GM23338 (cell line): ENCODE measurements at regions not wholly inside any gene's neighbourhood (a gene's known extent, or its start where the extent isn't known, plus 50 kb on each side); places are given as distances from the start of the nearest gene placed in this dataset.
"Not testable (repeated sequence)": the region's sequence is repeated elsewhere in the genome, so short reads cannot be mapped to it uniquely, and the experiment has no call there.

ENCODE experiments used
- ATAC-seq: fragments of 200-7000 bp; cut with Tn5 transposase; 3 replicates; pipeline ENCODE4 v1.9.1; 2020
- DNase-seq: peaks from one replicate; pipeline ENCODE4 v3.0.0-alpha.2; 2015; ENCODE audit warnings: low spot score
- H2AFZ ChIP-seq: fragments of 200-600 bp; sonication (generic); 2 replicates; pipeline ENCODE4 v1.8.0; 2016; ENCODE audit warnings: antibody characterized with exemption, mild to moderate bottlenecking, moderate library complexity
- H3F3A ChIP-seq: fragments of 200-600 bp; sonication (generic); replicated peaks from 2 replicates; pipeline ENCODE4 v1.8.0; 2017; ENCODE audit warnings: antibody characterized with exemption, mixed run types, low read depth
- H3K27ac ChIP-seq: fragments of 200-600 bp; sonication (generic); 2 replicates; pipeline ENCODE4 v1.6.1; 2016; ENCODE audit warnings: low read depth
- H3K27me3 ChIP-seq: fragments of 200-600 bp; sonication (generic); 2 replicates; pipeline ENCODE4 v1.8.0; 2016; ENCODE audit warnings: mild to moderate bottlenecking, mixed run types, moderate library complexity; ENCODE audit not compliant: insufficient read depth
- H3K36me3 ChIP-seq: fragments of 200-600 bp; sonication (generic); 2 replicates; pipeline ENCODE4 v1.8.0; 2016; ENCODE audit warnings: mild to moderate bottlenecking; ENCODE audit not compliant: insufficient read depth
- H3K4me1 ChIP-seq: fragments of 200-600 bp; sonication (generic); 2 replicates; pipeline ENCODE4 v1.8.0; 2016; ENCODE audit warnings: mild to moderate bottlenecking, moderate library complexity; ENCODE audit not compliant: insufficient read depth
- H3K4me2 ChIP-seq: fragments of 200-600 bp; sonication (generic); 2 replicates; pipeline ENCODE4 v1.7.1; 2017; ENCODE audit warnings: mixed run types
- H3K4me3 ChIP-seq: fragments of 200-600 bp; sonication (generic); 2 replicates; pipeline ENCODE4 v1.6.1; 2016; ENCODE audit warnings: mixed run types
- H3K79me2 ChIP-seq: fragments of 200-600 bp; sonication (generic); replicated peaks from 2 replicates; pipeline ENCODE4 v1.8.0; 2017; ENCODE audit warnings: mild to moderate bottlenecking; ENCODE audit not compliant: insufficient read depth
- H3K9me2 ChIP-seq: fragments of 200-600 bp; sonication (generic); 2 replicates; pipeline ENCODE4 v1.8.0; 2017; ENCODE audit not compliant: insufficient read depth
- H4K20me1 ChIP-seq: fragments of 200-600 bp; sonication (generic); replicated peaks from 2 replicates; pipeline ENCODE4 v1.8.0; 2017; ENCODE audit warnings: mild to moderate bottlenecking; ENCODE audit not compliant: insufficient read depth
- H3K27ac Mint-ChIP-seq: 2 replicates; pipeline ENCODE4 v1.8.0; 2020; ENCODE audit warnings: inconsistent platforms, mild to moderate bottlenecking, moderate library complexity, mixed read lengths
- H3K27me3 Mint-ChIP-seq: 3 replicates; pipeline ENCODE4 v1.8.0; 2022; ENCODE audit warnings: low read depth, mild to moderate bottlenecking, moderate library complexity, mixed read lengths, inconsistent platforms; ENCODE audit not compliant: insufficient read depth, poor library complexity
- H3K36me3 Mint-ChIP-seq: 3 replicates; pipeline ENCODE4 v1.8.0; 2021; ENCODE audit warnings: low read depth, mild to moderate bottlenecking, inconsistent platforms, moderate library complexity, mixed read lengths
- H3K4me1 Mint-ChIP-seq: 3 replicates; pipeline ENCODE4 v1.8.0; 2020; ENCODE audit warnings: mild to moderate bottlenecking, inconsistent platforms, mixed read lengths
- H3K4me3 Mint-ChIP-seq: 3 replicates; pipeline ENCODE4 v1.8.0; 2021; ENCODE audit warnings: moderate library complexity, mild to moderate bottlenecking, inconsistent platforms, mixed read lengths
- H3K9me3 Mint-ChIP-seq: 3 replicates; pipeline ENCODE4 v1.8.0; 2020; ENCODE audit warnings: moderate library complexity, mild to moderate bottlenecking, inconsistent platforms, mixed read lengths
- CREB1 ChIP-seq: fragments of 250-450 bp; sonication (Bioruptor Pico); IDR thresholded peaks from 2 replicates; pipeline ENCODE4 v1.5.0; 2020; ENCODE audit warnings: low read depth, mild to moderate bottlenecking, moderate library complexity
- CTCF ChIP-seq, 2 experiments: fragments of 200-600 bp in 1 of 2; sonication (generic) in 1 of 2; conservative IDR thresholded peaks; 2 replicates each; pipeline versions ENCODE4 v1.5.1 to v1.6.1; 2016 to 2017; ENCODE audit warnings: antibody characterized with exemption in 2 of 2, low read depth in 2 of 2, mild to moderate bottlenecking in 2 of 2, moderate library complexity in 1 of 2
- EZH2 ChIP-seq: fragments of 200-600 bp; sonication (generic); IDR thresholded peaks from one replicate; pipeline ENCODE4 v1.8.0; 2017; ENCODE audit warnings: antibody characterized with exemption, mild to moderate bottlenecking, low read depth; ENCODE audit not compliant: unreplicated experiment
- EZH2phosphoT487 ChIP-seq: fragments of 200-600 bp; sonication (generic); IDR thresholded peaks from one replicate; pipeline ENCODE4 v1.8.1; 2018; ENCODE audit warnings: antibody characterized with exemption; ENCODE audit not compliant: unreplicated experiment
- JUNB ChIP-seq: IDR thresholded peaks from one replicate; pipeline ENCODE4 v1.6.1; 2016; ENCODE audit warnings: antibody characterized with exemption; ENCODE audit not compliant: unreplicated experiment
- NANOG ChIP-seq: IDR thresholded peaks from 2 replicates; pipeline ENCODE4 v1.6.1; 2016; ENCODE audit warnings: antibody characterized with exemption, borderline replicate concordance
- POLR2AphosphoS5 ChIP-seq: IDR thresholded peaks from 2 replicates; pipeline ENCODE4 v1.6.1; 2016; ENCODE audit warnings: antibody characterized with exemption, low read depth
- STAT1 ChIP-seq: IDR thresholded peaks from one replicate; pipeline ENCODE4 v1.6.1; 2016; ENCODE audit warnings: antibody characterized with exemption; ENCODE audit not compliant: unreplicated experiment
- ZNF114 ChIP-seq: fragments of 250-450 bp; sonication (Bioruptor Pico); IDR thresholded peaks from 2 replicates; pipeline ENCODE4 v1.5.0; 2020; ENCODE audit warnings: mild to moderate bottlenecking, moderate library complexity
- ZNF331 ChIP-seq: fragments of 250-450 bp; sonication (Bioruptor Pico); IDR thresholded peaks from 2 replicates; pipeline ENCODE4 v1.5.0; 2020; ENCODE audit warnings: low read depth, mild to moderate bottlenecking, moderate library complexity
- ZNF462 ChIP-seq: fragments of 250-450 bp; sonication (Bioruptor Pico); IDR thresholded peaks from 2 replicates; pipeline ENCODE4 v1.5.0; 2020; ENCODE audit warnings: mild to moderate bottlenecking, moderate library complexity

- H3K27ac Mint-ChIP-seq, H3K79me2 ChIP-seq, H3K4me1 ChIP-seq, DNase-seq, ATAC-seq, H3K4me1 Mint-ChIP-seq, H3K4me3 ChIP-seq, H4K20me1 ChIP-seq, H3K27me3 ChIP-seq, H2AFZ ChIP-seq, H3F3A ChIP-seq, H3K27ac ChIP-seq, H3K4me3 Mint-ChIP-seq, H3K4me2 ChIP-seq, H3K27me3 Mint-ChIP-seq, H3K36me3 ChIP-seq: not testable (repeated sequence)
- H3K9me2 ChIP-seq: peaks cover 14% of the 10 kb centered on the region; the same call in 1 of the 2 replicates
- Mint-ChIP-seq H3K36me3 (peaks cover 33% of the 10 kb centered on the region), H3K9me3 (peaks cover 44% of the 10 kb centered on the region)
Measured at GRCh38 chr7:51599935-51600334, 283.3 kb upstream of the COBL start.

- H3K4me2 ChIP-seq: no peak overlapping the region
- H3K79me2 ChIP-seq: no peaks in the 10 kb centered on the region
- Mint-ChIP-seq H3K4me3 (no peak overlapping the region), H3K36me3 (peaks cover 7% of the 10 kb centered on the region; the same call in 2 of the 3 replicates), H3K4me1 (peaks cover 10% of the 10 kb centered on the region), H3K9me3 (peaks cover 19% of the 10 kb centered on the region; the same call in 2 of the 3 replicates), H3K27ac (no peak overlapping the region), H3K27me3 (peaks cover 2% of the 10 kb centered on the region)
- TF ChIP-seq ZNF114 (CRISPR knock-in tag) (no peak), EZH2 (no peak), EZH2phosphoT487 (no peak), CREB1 (CRISPR knock-in tag) (no peak), STAT1 (no peak), ZNF462 (CRISPR knock-in tag) (no peak), JUNB (no peak), ZNF331 (no peak), CTCF (conservative IDR thresholded peaks at IDR 0.05; ENCODE audit: low read depth in 2 of 2) (no peak), POLR2AphosphoS5 (no peak), NANOG (no peak)
- H3K9me2 ChIP-seq: no peaks in the 10 kb centered on the region
- H4K20me1 ChIP-seq: no peaks in the 10 kb centered on the region
- no peak overlapping the region for H3K4me3 ChIP-seq
- no peaks in the 10 kb centered on the region for H3F3A ChIP-seq
- no peak for ATAC-seq
- H3K4me1 ChIP-seq: no peaks in the 10 kb centered on the region
- H3K36me3 ChIP-seq: no peaks in the 10 kb centered on the region
- no peak overlapping the region for H2AFZ ChIP-seq
- no peak overlapping the region for H3K27ac ChIP-seq
- H3K27me3 ChIP-seq: no peaks in the 10 kb centered on the region
- no peak for DNase-seq
Measured at GRCh38 chr7:51593628-51594027, 277.0 kb upstream of the COBL start.
